Left ventricle myocardium inferior (tissue), 1 donor: ENCODE measurements at regions not wholly inside any gene's neighbourhood (a gene's known extent, or its start where the extent isn't known, plus 50 kb on each side); places are given as distances from the start of the nearest gene placed in this dataset.
"Not testable (repeated sequence)": the region's sequence is repeated elsewhere in the genome, so short reads cannot be mapped to it uniquely, and the experiment has no call there.

Experiments used
- DNase-seq: peaks from one replicate; pipeline ENCODE4 v3.0.0-alpha.2; 2020
- H3K27ac ChIP-seq: fragments of 200-600 bp; replicated peaks from 2 replicates; pipeline ENCODE4 v1.8.0; 2021
- H3K27me3 ChIP-seq: fragments of 200-600 bp; 2 replicates; pipeline ENCODE4 v1.8.0; 2021; ENCODE audit warnings: low read depth
- H3K36me3 ChIP-seq: fragments of 200-600 bp; 2 replicates; pipeline ENCODE4 v1.8.0; 2021
- H3K4me1 ChIP-seq: fragments of 200-600 bp; 2 replicates; pipeline ENCODE4 v1.8.0; 2021
- H3K4me3 ChIP-seq: fragments of 200-600 bp; 2 replicates; pipeline ENCODE4 v1.8.0; 2021; ENCODE audit warnings: mild to moderate bottlenecking, moderate library complexity
- H3K9me3 ChIP-seq: fragments of 200-600 bp; replicated peaks from 2 replicates; pipeline ENCODE4 v1.8.0; 2021
- CTCF ChIP-seq: fragments of 200-600 bp; IDR thresholded peaks from 2 replicates; pipeline ENCODE4 v1.8.0; 2021; ENCODE audit warnings: antibody characterized with exemption, mild to moderate bottlenecking, borderline replicate concordance
- intact Hi-C: fragments of 100-400 bp; cut with micrococcal nuclease; formaldehyde crosslinking; loops from one replicate; pipeline ENCODE4 v1.11.0; 2022
- donor health status: DM: no; HTN: yes; CAD: no; lungs with severe emphysema.

- no peak for DNase-seq
- Histone ChIP-seq H3K4me1 (no peaks in the 10 kb centered on the region), H3K27me3 (no peaks in the 10 kb centered on the region), H3K27ac (no peak overlapping the region), H3K36me3 (no peaks in the 10 kb centered on the region), H3K9me3 (no peaks in the 10 kb centered on the region), H3K4me3 (no peak overlapping the region)
- TF ChIP-seq CTCF: no peak
- intact Hi-C loops: no loop called here
These were observed 405.3 kb upstream of the EDA2R start for GRCh38 chrX:67044029-67044653.

- no peaks in the 10 kb centered on the region for H3K36me3 ChIP-seq
- no peak overlapping the region for H3K4me3 ChIP-seq
- no peaks in the 10 kb centered on the region for H3K27me3 ChIP-seq
- intact Hi-C loops: no loop called here
- no peak for DNase-seq
- no peak for TF ChIP-seq CTCF
- no peaks in the 10 kb centered on the region for H3K9me3 ChIP-seq
- H3K27ac ChIP-seq: no peak overlapping the region
- H3K4me1 ChIP-seq: no peaks in the 10 kb centered on the region
These were observed 365.6 kb upstream of the EDA2R start for GRCh38 chrX:67004451-67004850.

GRCh38 chrX:66994729-66995128 lies 355.9 kb upstream of the EDA2R start:
- no peaks in the 10 kb centered on the region for H3K36me3 ChIP-seq
- no peak for TF ChIP-seq CTCF
- no peaks in the 10 kb centered on the region for H3K9me3 ChIP-seq
- intact Hi-C loops: no loop called here
- no peaks in the 10 kb centered on the region for H3K27me3 ChIP-seq
- no peak for DNase-seq
- H3K4me1 ChIP-seq: no peaks in the 10 kb centered on the region
- no peak overlapping the region for H3K27ac ChIP-seq
- no peak overlapping the region for H3K4me3 ChIP-seq

GRCh38 chrX:66992077-66992476 lies 353.2 kb upstream of the EDA2R start:
- H3K4me3 ChIP-seq, DNase-seq, H3K27me3 ChIP-seq, H3K4me1 ChIP-seq, H3K27ac ChIP-seq, H3K36me3 ChIP-seq, intact Hi-C loops, H3K9me3 ChIP-seq: not testable (repeated sequence)

- no peaks in the 10 kb centered on the region for H3K27me3 ChIP-seq
- intact Hi-C loops: no loop called here
- no peaks in the 10 kb centered on the region for H3K4me1 ChIP-seq
- no peak overlapping the region for H3K27ac ChIP-seq
- H3K4me3 ChIP-seq: no peak overlapping the region
- no peaks in the 10 kb centered on the region for H3K9me3 ChIP-seq
- no peaks in the 10 kb centered on the region for H3K36me3 ChIP-seq
- DNase-seq: no peak
- no peak for TF ChIP-seq CTCF
These were observed 349.5 kb upstream of the EDA2R start for GRCh38 chrX:66988331-66988730.

- Histone ChIP-seq H3K4me3 (no peak overlapping the region), H3K27ac (no peak overlapping the region), H3K36me3 (no peaks in the 10 kb centered on the region), H3K9me3 (peaks cover 21% of the 10 kb centered on the region), H3K4me1 (no peaks in the 10 kb centered on the region), H3K27me3 (no peaks in the 10 kb centered on the region)
- intact Hi-C loops: no loop called here
- no peak for TF ChIP-seq CTCF
- no peak for DNase-seq
These were observed 322.8 kb upstream of the EDA2R start for GRCh38 chrX:66961665-66962064.
